Neural progenitor cell (in vitro differentiated cells): ENCODE measurements at regions not wholly inside any gene's neighbourhood (a gene's known extent, or its start where the extent isn't known, plus 50 kb on each side); places are given as distances from the start of the nearest gene placed in this dataset.

Experiments used
- DNase-seq: peaks from one replicate; pipeline ENCODE4 v3.0.0-alpha.2; 2016; ENCODE audit warnings: low spot score
- H2AFZ ChIP-seq: fragments of 200-600 bp; sonication (generic); replicated peaks from 2 replicates; pipeline ENCODE4 v1.6.1; 2016; ENCODE audit warnings: antibody characterized with exemption
- H3F3A ChIP-seq: fragments of 200-600 bp; sonication (generic); 2 replicates; pipeline ENCODE4 v1.6.1; 2016; ENCODE audit warnings: antibody characterized with exemption, low read depth
- H3K27ac ChIP-seq: fragments of 200-600 bp; sonication (generic); 2 replicates; pipeline ENCODE4 v1.5.1; 2016; ENCODE audit warnings: mild to moderate bottlenecking
- H3K27me3 ChIP-seq: fragments of 200-600 bp; sonication (generic); 2 replicates; pipeline ENCODE4 v1.6.1; 2016; ENCODE audit warnings: mild to moderate bottlenecking, moderate library complexity
- H3K36me3 ChIP-seq: fragments of 200-600 bp; sonication (generic); 2 replicates; pipeline ENCODE4 v1.5.1; 2016
- H3K4me1 ChIP-seq: fragments of 200-600 bp; sonication (generic); 2 replicates; pipeline ENCODE4 v1.6.1; 2016; ENCODE audit warnings: mixed run types
- H3K4me2 ChIP-seq: fragments of 200-600 bp; sonication (generic); 2 replicates; pipeline ENCODE4 v1.6.1; 2016
- H3K4me3 ChIP-seq: fragments of 200-600 bp; sonication (generic); 2 replicates; pipeline ENCODE4 v1.5.1; 2016
- H3K79me2 ChIP-seq: fragments of 200-600 bp; sonication (generic); 2 replicates; pipeline ENCODE4 v1.6.1; 2016; ENCODE audit warnings: low read depth
- H3K9ac ChIP-seq: fragments of 200-600 bp; sonication (generic); 2 replicates; pipeline ENCODE4 v1.6.1; 2016
- H3K9me3 ChIP-seq: fragments of 200-600 bp; sonication (generic); 2 replicates; pipeline ENCODE4 v1.5.1; 2016; ENCODE audit warnings: low read depth
- H4K20me1 ChIP-seq: fragments of 200-600 bp; sonication (generic); 2 replicates; pipeline ENCODE4 v1.6.1; 2016; ENCODE audit warnings: low read depth
- H3K27ac Mint-ChIP-seq: 3 replicates; pipeline ENCODE4 v1.8.0; 2021; ENCODE audit warnings: mixed read lengths
- H3K27me3 Mint-ChIP-seq: 2 replicates; pipeline ENCODE4 v1.8.0; 2022; ENCODE audit warnings: low read depth, mild to moderate bottlenecking, inconsistent platforms, moderate library complexity, mixed read lengths; ENCODE audit not compliant: insufficient read depth
- H3K36me3 Mint-ChIP-seq: 3 replicates; pipeline ENCODE4 v1.8.0; 2021; ENCODE audit warnings: mixed read lengths
- H3K4me1 Mint-ChIP-seq: 3 replicates; pipeline ENCODE4 v1.8.0; 2021; ENCODE audit warnings: mixed read lengths
- H3K4me3 Mint-ChIP-seq: 3 replicates; pipeline ENCODE4 v1.8.0; 2021; ENCODE audit warnings: mild to moderate bottlenecking, moderate library complexity, mixed read lengths
- H3K9me3 Mint-ChIP-seq: 3 replicates; pipeline ENCODE4 v1.8.0; 2020; ENCODE audit warnings: mixed read lengths
- EZH2 ChIP-seq: fragments of 200-600 bp; sonication (generic); IDR thresholded peaks from 2 replicates; pipeline ENCODE4 v1.6.1; 2017; ENCODE audit warnings: antibody characterized with exemption, mild to moderate bottlenecking, moderate library complexity
- EZH2phosphoT487 ChIP-seq: fragments of 200-600 bp; sonication (generic); IDR thresholded peaks from 2 replicates; pipeline ENCODE4 v1.6.1; 2017; ENCODE audit warnings: antibody characterized with exemption
- TF ChIP-seq, protein P1 (sequence below): fragments of 200-600 bp; sonication (generic); IDR thresholded peaks from 2 replicates; pipeline ENCODE4 v1.5.1; 2017; ENCODE audit warnings: antibody characterized with exemption, mild to moderate bottlenecking

DNA sequence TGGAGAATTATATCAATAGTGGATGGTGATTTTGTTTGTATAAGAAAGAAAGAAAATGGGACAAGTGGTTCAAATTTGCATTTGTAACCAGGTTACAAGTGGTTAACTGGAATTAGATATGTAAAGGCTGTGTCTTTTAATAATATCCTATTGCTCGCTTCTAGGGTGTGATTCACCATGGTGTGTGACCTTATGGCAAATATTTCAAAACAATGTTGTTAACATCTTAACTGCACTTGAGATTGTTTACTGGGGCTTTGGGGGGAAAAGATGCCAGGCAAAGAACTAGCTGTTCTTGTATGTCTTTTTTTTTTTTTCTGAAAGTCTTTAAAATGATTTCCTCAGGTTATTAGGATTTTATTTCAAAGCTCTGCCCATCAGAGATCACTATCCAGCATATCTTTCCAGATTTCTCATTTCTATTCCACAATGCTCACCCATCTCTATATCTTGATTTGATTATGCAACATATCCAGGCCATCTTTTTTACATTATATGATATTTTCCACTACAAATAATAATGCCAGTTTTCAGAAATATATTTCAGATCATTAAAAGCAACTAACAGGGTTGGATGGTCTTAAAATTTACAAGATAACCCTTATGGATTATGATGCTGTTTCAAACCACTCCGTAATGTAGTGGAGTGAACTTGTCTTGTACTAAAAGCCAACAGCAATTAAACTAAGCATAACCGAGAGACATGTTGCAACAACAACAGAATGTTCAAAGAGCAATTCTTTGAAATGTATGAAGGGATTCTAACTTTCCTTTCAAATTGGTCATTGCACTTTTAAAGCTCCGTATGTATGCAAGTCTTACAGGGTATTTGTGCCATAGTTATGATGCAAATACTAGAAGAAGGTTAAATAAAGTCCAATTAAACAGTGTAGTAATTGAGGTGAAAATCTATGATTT, 341.5 kb upstream of the ETAA1 start:
- Histone ChIP-seq H2AFZ (no peak overlapping the region), H3K4me3 (no peak overlapping the region), H3K79me2 (no peaks in the 10 kb centered on the region), H3K9ac (no peak overlapping the region), H3F3A (no peaks in the 10 kb centered on the region), H3K9me3 (no peaks in the 10 kb centered on the region), H3K27me3 (no peaks in the 10 kb centered on the region), H3K36me3 (no peaks in the 10 kb centered on the region), H4K20me1 (no peaks in the 10 kb centered on the region), H3K4me1 (no peaks in the 10 kb centered on the region), H3K4me2 (no peak overlapping the region), H3K27ac (no peak overlapping the region)
- H3K4me3 Mint-ChIP-seq = no peak overlapping the region
- no peak overlapping the region for H3K27ac Mint-ChIP-seq
- no peak for DNase-seq
- H3K4me1 Mint-ChIP-seq = no peaks in the 10 kb centered on the region
- TF ChIP-seq EZH2 (no peak), EZH2phosphoT487 (no peak)
- TF ChIP-seq, protein P1, sequence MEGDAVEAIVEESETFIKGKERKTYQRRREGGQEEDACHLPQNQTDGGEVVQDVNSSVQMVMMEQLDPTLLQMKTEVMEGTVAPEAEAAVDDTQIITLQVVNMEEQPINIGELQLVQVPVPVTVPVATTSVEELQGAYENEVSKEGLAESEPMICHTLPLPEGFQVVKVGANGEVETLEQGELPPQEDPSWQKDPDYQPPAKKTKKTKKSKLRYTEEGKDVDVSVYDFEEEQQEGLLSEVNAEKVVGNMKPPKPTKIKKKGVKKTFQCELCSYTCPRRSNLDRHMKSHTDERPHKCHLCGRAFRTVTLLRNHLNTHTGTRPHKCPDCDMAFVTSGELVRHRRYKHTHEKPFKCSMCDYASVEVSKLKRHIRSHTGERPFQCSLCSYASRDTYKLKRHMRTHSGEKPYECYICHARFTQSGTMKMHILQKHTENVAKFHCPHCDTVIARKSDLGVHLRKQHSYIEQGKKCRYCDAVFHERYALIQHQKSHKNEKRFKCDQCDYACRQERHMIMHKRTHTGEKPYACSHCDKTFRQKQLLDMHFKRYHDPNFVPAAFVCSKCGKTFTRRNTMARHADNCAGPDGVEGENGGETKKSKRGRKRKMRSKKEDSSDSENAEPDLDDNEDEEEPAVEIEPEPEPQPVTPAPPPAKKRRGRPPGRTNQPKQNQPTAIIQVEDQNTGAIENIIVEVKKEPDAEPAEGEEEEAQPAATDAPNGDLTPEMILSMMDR = no peak
- no peaks in the 10 kb centered on the region for H3K9me3 Mint-ChIP-seq
- H3K27me3 Mint-ChIP-seq = no peaks in the 10 kb centered on the region
- H3K36me3 Mint-ChIP-seq = no peaks in the 10 kb centered on the region

DNA sequence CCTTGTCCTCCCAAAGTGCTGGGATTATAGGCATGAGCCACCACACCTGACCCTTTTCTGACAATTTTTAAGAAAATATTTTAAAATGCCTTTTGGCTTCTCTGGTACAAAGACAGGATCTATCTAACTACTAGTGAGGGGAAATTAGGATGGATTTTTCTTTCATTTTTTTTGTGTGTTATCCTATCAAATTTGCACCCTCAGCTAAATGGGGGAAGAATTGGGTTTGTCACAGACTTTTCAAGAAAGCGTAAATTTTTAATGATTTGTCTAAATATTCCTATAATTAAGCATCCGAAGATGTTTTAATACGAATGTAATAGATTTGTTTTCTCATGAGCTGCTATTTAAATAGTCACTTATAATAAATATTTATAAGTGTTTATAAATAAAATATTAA, 340.0 kb upstream of the ETAA1 start:
- H3K4me2 ChIP-seq = no peak overlapping the region
- no peak overlapping the region for H3K9ac ChIP-seq
- H3K79me2 ChIP-seq = no peaks in the 10 kb centered on the region
- Mint-ChIP-seq H3K4me3 (no peak overlapping the region), H3K36me3 (no peaks in the 10 kb centered on the region), H3K4me1 (no peaks in the 10 kb centered on the region), H3K27ac (no peak overlapping the region), H3K27me3 (no peaks in the 10 kb centered on the region), H3K9me3 (no peaks in the 10 kb centered on the region)
- no peaks in the 10 kb centered on the region for H3K27me3 ChIP-seq
- no peaks in the 10 kb centered on the region for H3K4me1 ChIP-seq
- no peak for DNase-seq
- no peak for TF ChIP-seq EZH2phosphoT487
- no peak for TF ChIP-seq EZH2
- TF ChIP-seq, protein P1 = no peak
- no peak overlapping the region for H2AFZ ChIP-seq
- no peaks in the 10 kb centered on the region for H3K9me3 ChIP-seq
- H3K4me3 ChIP-seq = no peak overlapping the region
- no peaks in the 10 kb centered on the region for H3F3A ChIP-seq
- H3K27ac ChIP-seq = no peak overlapping the region
- no peaks in the 10 kb centered on the region for H3K36me3 ChIP-seq
- no peaks in the 10 kb centered on the region for H4K20me1 ChIP-seq

DNA sequence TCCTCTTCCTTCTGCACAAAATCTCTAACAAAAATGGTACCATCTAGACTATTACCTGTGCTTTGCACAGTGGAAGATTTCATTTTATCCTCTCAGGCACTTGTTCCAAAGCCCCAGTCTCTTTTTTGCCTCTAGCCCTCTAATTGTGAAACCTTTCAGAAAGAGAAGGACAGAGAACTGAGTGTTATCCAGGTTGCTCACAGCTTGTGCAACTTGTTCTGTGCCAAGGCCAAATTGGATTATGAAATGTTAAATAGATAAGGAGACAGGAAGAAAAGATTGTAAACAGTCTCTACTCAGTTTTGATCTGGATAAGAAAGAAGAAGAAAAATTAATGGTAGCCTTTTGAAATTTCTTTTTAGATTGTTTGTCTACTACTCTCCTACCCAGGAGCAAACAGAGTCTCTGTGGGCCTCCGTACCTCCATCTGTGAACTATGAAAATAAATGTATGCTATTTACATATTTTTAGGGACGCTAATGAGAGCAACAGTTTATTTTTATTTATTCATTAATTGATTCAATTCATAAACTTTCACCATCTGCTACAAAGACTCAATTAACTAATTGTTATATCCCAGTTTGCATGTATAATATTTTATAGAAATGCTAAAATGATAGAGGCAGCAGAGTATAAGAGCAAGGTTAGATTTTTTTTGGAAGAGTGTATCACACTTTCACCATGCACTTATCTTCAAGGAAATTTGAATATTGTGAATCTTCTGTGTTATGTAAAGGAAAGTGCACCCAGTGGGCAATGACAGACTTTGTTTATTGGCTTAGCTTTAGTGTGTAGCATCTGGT, 339.0 kb upstream of the ETAA1 start:
- Mint-ChIP-seq H3K9me3 (no peaks in the 10 kb centered on the region), H3K27ac (no peak overlapping the region), H3K27me3 (no peaks in the 10 kb centered on the region), H3K4me3 (no peak overlapping the region), H3K36me3 (no peaks in the 10 kb centered on the region), H3K4me1 (no peaks in the 10 kb centered on the region)
- H3K79me2 ChIP-seq = no peaks in the 10 kb centered on the region
- no peaks in the 10 kb centered on the region for H3K36me3 ChIP-seq
- TF ChIP-seq EZH2 = no peak
- TF ChIP-seq, protein P1 = no peak
- no peak for TF ChIP-seq EZH2phosphoT487
- H3K4me2 ChIP-seq = no peak overlapping the region
- H2AFZ ChIP-seq = no peak overlapping the region
- H3K9ac ChIP-seq = no peak overlapping the region
- no peak overlapping the region for H3K27ac ChIP-seq
- H3F3A ChIP-seq = no peaks in the 10 kb centered on the region
- no peaks in the 10 kb centered on the region for H3K4me1 ChIP-seq
- H3K9me3 ChIP-seq = no peaks in the 10 kb centered on the region
- no peaks in the 10 kb centered on the region for H4K20me1 ChIP-seq
- no peak overlapping the region for H3K4me3 ChIP-seq
- DNase-seq = no peak
- no peaks in the 10 kb centered on the region for H3K27me3 ChIP-seq
